ENCODE measurements at regions not wholly inside any gene's neighbourhood (a gene's known extent, or its start where the extent isn't known, plus 50 kb on each side); places are given as distances from the start of the nearest gene placed in this dataset.

DNA sequence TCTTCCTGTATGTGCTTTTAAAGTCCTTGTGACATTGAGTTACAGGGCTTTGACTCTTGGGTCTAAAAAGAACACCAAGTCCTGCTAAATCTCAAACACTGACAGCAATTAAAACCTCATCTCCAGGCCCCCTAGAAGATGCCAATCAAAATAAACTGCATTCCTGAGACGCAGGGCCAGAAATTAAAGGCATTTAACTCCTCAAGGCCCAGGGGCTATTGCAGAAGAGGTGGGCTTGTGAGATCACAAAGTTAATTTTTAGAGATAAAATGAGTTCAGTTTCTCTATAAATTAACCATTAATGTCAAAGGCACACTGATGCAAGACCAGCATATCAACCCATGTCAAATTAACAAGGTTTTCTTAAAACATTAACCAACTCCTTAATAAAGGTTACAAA lies 145.6 kb upstream of the CARMIL1 start:
- peaks cover 73% of the 10 kb centered on the region for H3K4me1 Mint-ChIP-seq (ENCODE audit: low read depth)

GRCh38 chr6:25136854-25137253 lies 142.3 kb upstream of the CARMIL1 start:
- peak overlapping the region; percentile 91 for H3K27ac Mint-ChIP-seq
- peaks cover 21% of the 10 kb centered on the region for H3K4me1 ChIP-seq (ENCODE audit: insufficient read depth, low read length)
- DNase-seq: peak in 3 of 14 experiments; percentile 10 to 27 (median 22)
- H3K27me3 ChIP-seq (ENCODE audit: control insufficient read depth in 1 of 2, insufficient read depth in 2 of 2, low read length in 2 of 2): no peaks in the 10 kb centered on the region
- H3K36me3 Mint-ChIP-seq (ENCODE audit: low read depth): peaks cover 63% of the 10 kb centered on the region
- no peak for TF ChIP-seq CTCF (IDR thresholded peaks at IDR 0.05)
- H3K9me3 Mint-ChIP-seq: peaks cover 4% of the 10 kb centered on the region
- ChIA-PET CTCF (no interaction called here), POLR2A (no interaction called here)
- ATAC-seq (ENCODE audit: poor library complexity): no peak
- no peaks in the 10 kb centered on the region for H3K27me3 Mint-ChIP-seq
- peaks cover 3% of the 10 kb centered on the region for H3K36me3 ChIP-seq (ENCODE audit: insufficient read depth, low read length)
- peaks cover 50% of the 10 kb centered on the region for H3K4me1 Mint-ChIP-seq (ENCODE audit: low read depth)
- H3K9me3 ChIP-seq (ENCODE audit: control insufficient read depth in 1 of 2, insufficient read depth in 1 of 2, low read length in 2 of 2): peaks cover 5 to 9% of the 10 kb centered on the region in 2 experiments
- peak overlapping the region; percentile 64 for H3K4me3 ChIP-seq (ENCODE audit: low read length)
- peak overlapping the region; percentile 92 for H3K4me3 Mint-ChIP-seq
- intact Hi-C loops (cut with DNase I, micrococcal nuclease): no loop called here
- H3K27ac ChIP-seq (ENCODE audit: low read depth in 1 of 2, low read length in 2 of 2): peak overlapping the region; percentile 56 to 71

More for the DNA sequence above, 145.6 kb upstream of the CARMIL1 start:
- intact Hi-C loops (cut with DNase I, micrococcal nuclease): no loop called here
- Mint-ChIP-seq H3K36me3 (ENCODE audit: low read depth) (peaks cover 88% of the 10 kb centered on the region), H3K9me3 (peaks cover 4% of the 10 kb centered on the region), H3K27ac (no peak overlapping the region), H3K4me3 (no peak overlapping the region), H3K27me3 (no peaks in the 10 kb centered on the region)
- TF ChIP-seq CTCF (IDR thresholded peaks at IDR 0.05): no peak
- ChIA-PET POLR2A (no interaction called here), CTCF (no interaction called here)
- ATAC-seq (ENCODE audit: poor library complexity) (no peak), DNase-seq (no peak)
- no peak overlapping the region for H3K4me3 ChIP-seq (ENCODE audit: low read length)
- no peak overlapping the region for H3K27ac ChIP-seq (ENCODE audit: low read depth in 1 of 2, low read length in 2 of 2)
- H3K27me3 ChIP-seq (ENCODE audit: control insufficient read depth in 1 of 2, insufficient read depth in 2 of 2, low read length in 2 of 2): no peaks in the 10 kb centered on the region
- H3K9me3 ChIP-seq (ENCODE audit: control insufficient read depth in 1 of 2, insufficient read depth in 1 of 2, low read length in 2 of 2): peaks cover 5 to 9% of the 10 kb centered on the region in 2 experiments
- H3K4me1 ChIP-seq (ENCODE audit: insufficient read depth, low read length): peaks cover 26% of the 10 kb centered on the region
- peaks cover 3% of the 10 kb centered on the region for H3K36me3 ChIP-seq (ENCODE audit: insufficient read depth, low read length)

GRCh38 chr6:25137480-25137879 lies 141.7 kb upstream of the CARMIL1 start:
- Histone ChIP-seq H3K4me3 (ENCODE audit: low read length) (peak overlapping the region; percentile 64), H3K4me1 (ENCODE audit: insufficient read depth, low read length) (peaks cover 21% of the 10 kb centered on the region), H3K27me3 (ENCODE audit: control insufficient read depth in 1 of 2, insufficient read depth in 2 of 2, low read length in 2 of 2) (no peaks in the 10 kb centered on the region), H3K27ac (ENCODE audit: low read depth in 1 of 2, low read length in 2 of 2) (peak overlapping the region; percentile 56 to 71), H3K36me3 (ENCODE audit: insufficient read depth, low read length) (peaks cover 3% of the 10 kb centered on the region), H3K9me3 (ENCODE audit: control insufficient read depth in 1 of 2, insufficient read depth in 1 of 2, low read length in 2 of 2) (peaks cover 4 to 9% of the 10 kb centered on the region in 2 experiments)
- intact Hi-C loops (cut with DNase I, micrococcal nuclease): no loop called here
- Mint-ChIP-seq H3K4me1 (ENCODE audit: low read depth) (peaks cover 47% of the 10 kb centered on the region), H3K36me3 (ENCODE audit: low read depth) (peaks cover 57% of the 10 kb centered on the region), H3K4me3 (peak overlapping the region; percentile 92), H3K27ac (peak overlapping the region; percentile 91), H3K9me3 (peaks cover 4% of the 10 kb centered on the region), H3K27me3 (no peaks in the 10 kb centered on the region)
- DNase-seq (peak in 5 of 14 experiments; percentile 1 to 54 (median 44)), ATAC-seq (ENCODE audit: poor library complexity) (peak; percentile 10)
- ChIA-PET POLR2A (interaction anchor here (0.8 to 2.0 kb wide), 9 partner anchors 9 to 643 kb away, joined by 3 to 8 read pairs (median 4); partner anchors contain the start of genes ACOT13, ALDH5A1 and TDP2), CTCF (interaction anchor here (1.1 to 1.4 kb wide), 2 partner anchors 12 to 101 kb away, joined by 3 to 4 read pairs; no protein-coding TSS in a partner anchor)
- no peak for TF ChIP-seq CTCF (IDR thresholded peaks at IDR 0.05)

Data from CD4-positive, alpha-beta T cell (primary cell).